GM12891 (cell line): ENCODE measurements at regions not wholly inside any gene's neighbourhood (a gene's known extent, or its start where the extent isn't known, plus 50 kb on each side); places are given as distances from the start of the nearest gene placed in this dataset.

Source experiments
- PAX5 ChIP-seq: IDR thresholded peaks from 2 replicates; pipeline ENCODE4 v1.6.1; 2011; ENCODE audit warnings: low read length, moderate library complexity, mild to moderate bottlenecking; ENCODE audit not compliant: insufficient read depth, severe bottlenecking
- POLR2A ChIP-seq: IDR thresholded peaks from 2 replicates; pipeline ENCODE4 v1.6.1; 2011; ENCODE audit warnings: low read depth, low read length, control low read depth
- POLR2AphosphoS5 ChIP-seq: IDR thresholded peaks from 2 replicates; pipeline ENCODE4 v1.6.1; 2011; ENCODE audit warnings: low read depth, low read length, control low read depth
- SPI1 ChIP-seq: IDR thresholded peaks from 2 replicates; pipeline ENCODE4 v1.6.1; 2011; ENCODE audit warnings: low read depth, low read length, control low read depth
- TAF1 ChIP-seq: IDR thresholded peaks from 2 replicates; pipeline ENCODE4 v1.6.1; 2011; ENCODE audit warnings: low read depth, low read length, control low read depth

- no peak for TF ChIP-seq POLR2AphosphoS5
- TF ChIP-seq POLR2A: no peak
- no peak for TF ChIP-seq SPI1
- no peak for TF ChIP-seq TAF1
- TF ChIP-seq PAX5: no peak
Measured at GRCh38 chr1:82625537-82625936, 824.8 kb downstream of the ADGRL2 start.
